NB4 (cell line): ENCODE measurements at regions not wholly inside any gene's neighbourhood (a gene's known extent, or its start where the extent isn't known, plus 50 kb on each side); places are given as distances from the start of the nearest gene placed in this dataset.
"Not testable (repeated sequence)": the region's sequence is repeated elsewhere in the genome, so short reads cannot be mapped to it uniquely, and the experiment has no call there.

Source experiments
- DNase-seq: peaks from one replicate; pipeline ENCODE4 v3.0.0; 2010; ENCODE audit warnings: low read depth
- H3K4me3 ChIP-seq: one replicate; pipeline ENCODE4 v1.5.1; 2011; ENCODE audit warnings: mild to moderate bottlenecking, low read depth, low read length, moderate library complexity
- CTCF ChIP-seq: IDR thresholded peaks from one replicate; pipeline ENCODE4 v1.5.1; 2012; ENCODE audit warnings: low read depth, low read length
- MAX ChIP-seq: IDR thresholded peaks from 2 replicates; pipeline ENCODE4 v1.6.1; 2011; ENCODE audit warnings: low read depth, low read length
- MYC ChIP-seq: IDR thresholded peaks from 2 replicates; pipeline ENCODE4 v1.6.1; 2011; ENCODE audit warnings: low read depth, low read length
- POLR2A ChIP-seq: IDR thresholded peaks from 2 replicates; pipeline ENCODE4 v1.6.1; 2011; ENCODE audit warnings: mild to moderate bottlenecking; ENCODE audit not compliant: insufficient read length; ENCODE audit errors: extremely low read depth

GRCh38 chr7:52592698-52593097, 442.7 kb upstream of the POM121L12 start:
- DNase-seq = peak; percentile 6
- no peak overlapping the region for H3K4me3 ChIP-seq
- no peak for TF ChIP-seq MYC
- no peak for TF ChIP-seq POLR2A

GRCh38 chr7:52586704-52587103, 448.7 kb upstream of the POM121L12 start:
- no peak for DNase-seq
- TF ChIP-seq MAX (no peak), CTCF (no peak), MYC (no peak), POLR2A (no peak)
- H3K4me3 ChIP-seq = no peak overlapping the region

GRCh38 chr7:52584041-52584440, 451.4 kb upstream of the POM121L12 start:
- H3K4me3 ChIP-seq = no peak overlapping the region
- no peak for TF ChIP-seq POLR2A
- TF ChIP-seq CTCF = no peak
- no peak for TF ChIP-seq MYC
- no peak for TF ChIP-seq MAX
- no peak for DNase-seq

- not testable (repeated sequence) for DNase-seq, H3K4me3 ChIP-seq
These were observed 462.3 kb upstream of the POM121L12 start for GRCh38 chr7:52573141-52573540.

- no peak for TF ChIP-seq CTCF
- no peak for TF ChIP-seq MYC
- no peak for TF ChIP-seq POLR2A
- no peak for TF ChIP-seq MAX
- no peak for DNase-seq
- H3K4me3 ChIP-seq = no peak overlapping the region
These were observed 464.4 kb upstream of the POM121L12 start for GRCh38 chr7:52571026-52571425.

GRCh38 chr7:52569151-52569550, 466.3 kb upstream of the POM121L12 start:
- no peak overlapping the region for H3K4me3 ChIP-seq
- no peak for DNase-seq
- TF ChIP-seq CTCF = no peak
- no peak for TF ChIP-seq MAX
- TF ChIP-seq MYC = no peak
- no peak for TF ChIP-seq POLR2A

- TF ChIP-seq POLR2A = no peak
- TF ChIP-seq MAX = no peak
- TF ChIP-seq CTCF = no peak
- TF ChIP-seq MYC = no peak
- H3K4me3 ChIP-seq = no peak overlapping the region
- no peak for DNase-seq
These were observed 469.5 kb upstream of the POM121L12 start for GRCh38 chr7:52565974-52566373.
